SK-N-SH (cell line): ENCODE measurements at regions not wholly inside any gene's neighbourhood (a gene's known extent, or its start where the extent isn't known, plus 50 kb on each side); places are given as distances from the start of the nearest gene placed in this dataset.

Experiments used
- CTCF ChIA-PET: fragments of 300-600, 350-600 bp; formaldehyde crosslinking; extraction: SDS; loops from one replicate; lab custom pipeline; 2021; lab: Yijun Ruan, JAX
- POLR2A ChIA-PET: fragments of 350-600 bp; sonication (Branson Sonifier 250); formaldehyde crosslinking; extraction: SDS; loops from one replicate; lab custom pipeline; 2020; ENCODE audit warnings: antibody characterized with exemption, inconsistent platforms; lab: Yijun Ruan, JAX
- DNase-seq: peaks from one replicate; pipeline ENCODE4 v3.0.0; 2012
- H2AFZ ChIP-seq: fragments of 200-600 bp; sonication (generic); 2 replicates; pipeline ENCODE4 v1.8.1; 2016; ENCODE audit warnings: antibody characterized with exemption, mild to moderate bottlenecking, low read depth
- H3F3A ChIP-seq: fragments of 200-600 bp; sonication (generic); replicated peaks from 2 replicates; pipeline ENCODE3; 2016; ENCODE audit warnings: antibody characterized with exemption, mild to moderate bottlenecking; ENCODE audit not compliant: insufficient read depth
- H3K27ac ChIP-seq, 2 experiments: fragments of 200-500 bp in 1 of 2; fragments of 200-600 bp in 1 of 2; sonication (Bioruptor generic) in 1 of 2; sonication (generic), shearing (Covaris generic) in 1 of 2; 2 replicates each; pipeline versions ENCODE4 v1.5.1 to v1.6.1; 2014 to 2016; ENCODE audit warnings: low read depth in 2 of 2, inconsistent platforms in 1 of 2, low read length in 1 of 2, mild to moderate bottlenecking in 1 of 2, mixed read lengths in 1 of 2
- H3K27me3 ChIP-seq: fragments of 200-600 bp; sonication (generic), shearing (Covaris generic); 2 replicates; pipeline ENCODE4 v1.6.1; 2016; ENCODE audit warnings: mixed run types; ENCODE audit not compliant: insufficient read depth
- H3K36me3 ChIP-seq, 2 experiments: fragments of 200-500 bp in 1 of 2; fragments of 200-600 bp in 1 of 2; sonication (Bioruptor generic) in 1 of 2; sonication (generic) in 1 of 2; replicated peaks in 1 of 2; 2 replicates each; pipeline versions ENCODE3 to v1.5.1; 2014 to 2016; ENCODE audit warnings: low read length in 1 of 2, mild to moderate bottlenecking in 1 of 2; ENCODE audit not compliant: insufficient read depth in 2 of 2, control insufficient read depth in 1 of 2
- H3K4me1 ChIP-seq, 2 experiments: fragments of 200-500 bp in 1 of 2; fragments of 200-600 bp in 1 of 2; sonication (Bioruptor generic) in 1 of 2; sonication (generic), shearing (Covaris generic) in 1 of 2; 2 replicates each; pipeline versions ENCODE4 v1.5.1 to v1.6.1; 2014 to 2016; ENCODE audit warnings: low read depth in 1 of 2, low read length in 1 of 2, mixed run types in 1 of 2; ENCODE audit not compliant: insufficient read depth in 2 of 2, control insufficient read depth in 1 of 2
- H3K4me2 ChIP-seq: fragments of 200-600 bp; sonication (generic), shearing (Covaris generic); 2 replicates; pipeline ENCODE4 v1.6.1; 2017; ENCODE audit warnings: mixed run types
- H3K4me3 ChIP-seq, 2 experiments: fragments of 200-500 bp in 1 of 2; fragments of 200-600 bp in 1 of 2; sonication (Bioruptor generic) in 1 of 2; sonication (generic), shearing (Covaris generic) in 1 of 2; 2 replicates each; pipeline versions ENCODE4 v1.5.1 to v1.8.1; 2014 to 2016; ENCODE audit warnings: low read depth in 2 of 2, inconsistent platforms in 1 of 2, low read length in 1 of 2, mild to moderate bottlenecking in 1 of 2, mixed read lengths in 1 of 2, moderate library complexity in 1 of 2
- H3K79me2 ChIP-seq: fragments of 200-600 bp; sonication (generic); 2 replicates; pipeline ENCODE4 v1.8.1; 2017; ENCODE audit warnings: mild to moderate bottlenecking; ENCODE audit not compliant: insufficient read depth
- H3K9ac ChIP-seq: fragments of 200-600 bp; sonication (generic); 2 replicates; pipeline ENCODE4 v1.6.1; 2017; ENCODE audit warnings: mixed run types
- H3K9me2 ChIP-seq: fragments of 200-600 bp; sonication (generic); 2 replicates; pipeline ENCODE4 v1.6.1; 2017; ENCODE audit warnings: mixed run types
- H3K9me3 ChIP-seq: fragments of 200-600 bp; sonication (generic); 2 replicates; pipeline ENCODE4 v1.6.1; 2017; ENCODE audit warnings: mixed run types, mild to moderate bottlenecking, moderate library complexity
- H4K20me1 ChIP-seq: fragments of 200-600 bp; sonication (generic); 2 replicates; pipeline ENCODE4 v1.6.1; 2017; ENCODE audit warnings: mild to moderate bottlenecking, mixed run types; ENCODE audit not compliant: insufficient read depth
- EP300 ChIP-seq, 2 experiments: IDR thresholded peaks; 2 replicates each; pipeline versions ENCODE4 v1.4.0 to v1.6.1; 2012; ENCODE audit warnings: borderline replicate concordance in 1 of 2, low read depth in 1 of 2, low read length in 1 of 2
- EZH2phosphoT487 ChIP-seq: fragments of 200-600 bp; sonication (generic); IDR thresholded peaks from 2 replicates; pipeline ENCODE4 v1.6.1; 2017; ENCODE audit warnings: low read depth, mixed run types, mild to moderate bottlenecking, antibody characterized with exemption, moderate library complexity, borderline replicate concordance
- GATA2 ChIP-seq: sonication (generic); formaldehyde crosslinking; IDR thresholded peaks from 2 replicates; pipeline ENCODE4 v1.5.0; 2020; ENCODE audit warnings: mild to moderate bottlenecking, missing genetic modification reagents
- REST ChIP-seq: IDR thresholded peaks from 2 replicates; pipeline ENCODE4 v1.6.1; 2012; ENCODE audit warnings: mild to moderate bottlenecking, low read depth, low read length, moderate library complexity
- USF2 ChIP-seq: fragments of 150-350 bp; IDR thresholded peaks from 2 replicates; pipeline ENCODE4 v1.6.1; 2017; ENCODE audit warnings: antibody characterized with exemption, low read length, low read depth, borderline replicate concordance
- WGBS: methylation state at CpG from one replicate; pipeline ENCODE4 v1.1.6; 2017; ENCODE audit warnings: low lambda C conversion rate; 5-methylcytosine and 5-hydroxymethylcytosine counted together
- TF ChIP-seq, protein P1 (sequence below): fragments of 150-350 bp; IDR thresholded peaks from 2 replicates; pipeline ENCODE4 v1.6.1; 2016; ENCODE audit warnings: mild to moderate bottlenecking, low read depth, low read length

GRCh38 chr18:71456206-71456605 is 1087.9 kb downstream of the CBLN2 start (continued):
- TF ChIP-seq USF2 (no peak), EZH2phosphoT487 (no peak), GATA2 (CRISPR knock-in tag) (no peak), EP300 (IDR thresholded peaks at IDR 0.05; ENCODE audit: borderline replicate concordance in 1 of 2, low read depth in 1 of 2, low read length in 1 of 2) (no peak)
- TF ChIP-seq, protein P1, sequence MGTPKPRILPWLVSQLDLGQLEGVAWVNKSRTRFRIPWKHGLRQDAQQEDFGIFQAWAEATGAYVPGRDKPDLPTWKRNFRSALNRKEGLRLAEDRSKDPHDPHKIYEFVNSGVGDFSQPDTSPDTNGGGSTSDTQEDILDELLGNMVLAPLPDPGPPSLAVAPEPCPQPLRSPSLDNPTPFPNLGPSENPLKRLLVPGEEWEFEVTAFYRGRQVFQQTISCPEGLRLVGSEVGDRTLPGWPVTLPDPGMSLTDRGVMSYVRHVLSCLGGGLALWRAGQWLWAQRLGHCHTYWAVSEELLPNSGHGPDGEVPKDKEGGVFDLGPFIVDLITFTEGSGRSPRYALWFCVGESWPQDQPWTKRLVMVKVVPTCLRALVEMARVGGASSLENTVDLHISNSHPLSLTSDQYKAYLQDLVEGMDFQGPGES = no peak

DNA sequence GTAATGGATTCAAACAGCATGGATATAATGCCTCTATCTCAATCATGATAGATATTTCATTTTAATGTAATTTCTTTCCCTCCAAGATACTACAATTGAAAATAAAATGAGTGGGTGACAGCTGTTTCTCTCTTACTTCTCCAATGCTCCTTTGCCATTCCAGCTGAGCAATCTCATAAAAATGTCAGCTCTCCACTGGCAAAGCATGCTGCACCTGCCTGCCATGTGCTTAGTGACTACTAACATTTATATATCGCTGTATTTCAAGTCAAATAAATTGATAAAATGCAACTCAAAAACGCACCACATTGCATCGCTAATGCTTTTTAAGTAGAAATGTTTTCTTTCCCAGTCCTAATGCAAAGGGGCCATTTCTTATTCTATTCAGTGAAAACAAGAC is 1093.9 kb downstream of the CBLN2 start:
- no peaks in the 10 kb centered on the region for H3K36me3 ChIP-seq
- CTCF ChIA-PET = no interaction called here
- DNase-seq = no peak
- H3K9ac ChIP-seq = no peak overlapping the region
- no peaks in the 10 kb centered on the region for H3F3A ChIP-seq
- 88% methylated on average over 3 of the region's 3 CpGs for WGBS
- H3K9me2 ChIP-seq = no peaks in the 10 kb centered on the region
- no peak overlapping the region for H3K4me3 ChIP-seq
- POLR2A ChIA-PET = no interaction called here
- H3K4me2 ChIP-seq = no peak overlapping the region
- no peaks in the 10 kb centered on the region for H3K4me1 ChIP-seq
- H2AFZ ChIP-seq = no peak overlapping the region
- no peaks in the 10 kb centered on the region for H4K20me1 ChIP-seq
- no peak for TF ChIP-seq REST
- H3K9me3 ChIP-seq = no peaks in the 10 kb centered on the region
- H3K79me2 ChIP-seq = no peaks in the 10 kb centered on the region
- H3K27me3 ChIP-seq = no peaks in the 10 kb centered on the region
- H3K27ac ChIP-seq = no peak overlapping the region
